Gastrocnemius medialis (tissue), 4 donors: ENCODE measurements at regions not wholly inside any gene's neighbourhood (a gene's known extent, or its start where the extent isn't known, plus 50 kb on each side); places are given as distances from the start of the nearest gene placed in this dataset.

Experiments
- ATAC-seq, 2 donors: fragments of 150-250 bp; one replicate each; pipeline ENCODE4 v1.9.1; 2016
- DNase-seq, 2 donors: peaks; one replicate each; pipeline ENCODE4 v3.0.0-alpha.2; 2019
- H3K27ac ChIP-seq, 4 donors: fragments of 200-600 bp; sonication (generic); 1 replicate in 1 of 4; 2 replicates in 3 of 4; pipeline ENCODE4 v1.5.1; 2016 to 2018; ENCODE audit warnings: mild to moderate bottlenecking in 2 of 4, moderate library complexity in 1 of 4
- H3K27me3 ChIP-seq, 3 donors: fragments of 200-600 bp; sonication (generic) in 2 of 3; 1 replicate in 1 of 3; 2 replicates in 2 of 3; pipeline versions ENCODE4 v1.5.1 to v1.6.0; 2016 to 2019; ENCODE audit warnings: mild to moderate bottlenecking in 1 of 3, moderate library complexity in 1 of 3
- H3K36me3 ChIP-seq, 2 donors: fragments of 200-600 bp; sonication (generic) in 1 of 2; one replicate each; pipeline ENCODE4 v1.5.1; 2017 to 2018
- H3K4me1 ChIP-seq, 2 donors: fragments of 200-600 bp; sonication (generic) in 1 of 2; one replicate each; pipeline ENCODE4 v1.5.1; 2016 to 2017; ENCODE audit warnings: mild to moderate bottlenecking in 2 of 2
- H3K4me3 ChIP-seq, 4 donors: fragments of 200-600 bp; sonication (generic) in 3 of 4; 1 replicate in 1 of 4; 2 replicates in 3 of 4; pipeline ENCODE4 v1.5.1; 2016 to 2019; ENCODE audit warnings: mild to moderate bottlenecking in 2 of 4
- H3K9me3 ChIP-seq, 3 donors: fragments of 200-600 bp; sonication (generic) in 2 of 3; 1 replicate in 1 of 3; 2 replicates in 2 of 3; pipeline ENCODE4 v1.5.1; 2016 to 2019
- CTCF ChIP-seq, 5 experiments: fragments of 450-650 bp in 3 of 5; fragments of 200-600 bp in 2 of 5; sonication (generic) in 2 of 5; IDR thresholded peaks in 4 of 5; conservative IDR thresholded peaks in 1 of 5; 1 replicate in 4 of 5; 2 replicates in 1 of 5; pipeline ENCODE4 v1.5.1; 2016 to 2019; ENCODE audit warnings: antibody characterized with exemption in 5 of 5, mild to moderate bottlenecking in 3 of 5, moderate library complexity in 3 of 5
- POLR2A ChIP-seq, 2 donors: fragments of 450-650 bp; IDR thresholded peaks; one replicate each; pipeline ENCODE4 v1.6.1; 2017; ENCODE audit warnings: antibody characterized with exemption in 2 of 2, mild to moderate bottlenecking in 2 of 2, moderate library complexity in 2 of 2
- in situ Hi-C, 4 donors: fragments of 200-750 bp; cut with MboI; loops; one replicate each; pipeline versions ENCODE4 v1.15.0 to v1.8.0; 2017; ENCODE audit warnings: low sequenced_read_pairs in 4 of 4
- intact Hi-C: fragments of 100-400 bp; cut with DNase I; formaldehyde crosslinking; loops from one replicate; pipeline ENCODE4 v1.15.1; 2023; ENCODE audit warnings: low total_unique reads

GRCh38 chr5:35483191-35483590 is 134.5 kb upstream of the SPEF2 start:
- Histone ChIP-seq H3K27ac (no peak overlapping the region), H3K9me3 (no peaks in the 10 kb centered on the region), H3K4me3 (no peak overlapping the region), H3K36me3 (no peaks in the 10 kb centered on the region), H3K27me3 (no peaks in the 10 kb centered on the region), H3K4me1 (no peaks in the 10 kb centered on the region)
- in situ Hi-C loops (no loop called here), intact Hi-C loops (no loop called here)
- ATAC-seq: no peak
- TF ChIP-seq CTCF (IDR thresholded peaks at IDR 0.05 in 4 of 5, conservative IDR thresholded peaks at IDR 0.05 in 1 of 5) (no peak), POLR2A (IDR thresholded peaks at IDR 0.05) (no peak)
- DNase-seq: no peak

DNA sequence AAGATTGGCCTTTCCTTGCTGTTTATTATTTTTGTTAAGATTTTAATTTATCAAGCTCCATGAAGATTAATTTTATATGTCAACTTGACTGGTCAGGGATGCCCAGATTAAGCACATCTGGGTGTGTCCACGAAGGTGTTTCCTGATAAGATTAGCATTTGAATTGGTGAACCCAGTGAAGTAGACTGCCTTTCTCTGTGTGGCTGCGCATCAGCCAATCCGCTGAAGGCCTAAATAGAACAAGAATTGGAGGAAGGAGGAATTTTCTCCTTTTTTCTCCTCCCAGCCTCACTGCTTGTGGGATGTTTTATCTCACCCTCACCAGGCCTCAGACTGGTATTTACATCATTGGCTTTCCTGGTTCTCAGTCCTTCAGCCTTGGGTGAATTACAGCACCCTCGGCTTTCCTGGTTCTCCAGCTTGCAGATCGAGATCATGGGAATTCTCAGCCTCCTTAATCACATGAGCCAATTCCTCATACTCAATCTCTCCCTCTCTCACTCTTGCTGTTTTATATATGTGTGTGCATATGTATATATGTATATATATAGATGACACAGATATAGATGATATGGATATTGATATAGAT is 135.4 kb upstream of the SPEF2 start:
- in situ Hi-C loops: no loop called here

GRCh38 chr5:35478856-35479682 is 138.6 kb upstream of the SPEF2 start:
- H3K36me3 ChIP-seq: no peaks in the 10 kb centered on the region
- DNase-seq: no peak
- no peak overlapping the region for H3K27ac ChIP-seq
- ATAC-seq: no peak
- TF ChIP-seq POLR2A (IDR thresholded peaks at IDR 0.05) (no peak), CTCF (IDR thresholded peaks at IDR 0.05 in 4 of 5, conservative IDR thresholded peaks at IDR 0.05 in 1 of 5) (no peak)
- in situ Hi-C loops: no loop called here
- no peaks in the 10 kb centered on the region for H3K9me3 ChIP-seq
- no peaks in the 10 kb centered on the region for H3K27me3 ChIP-seq
- H3K4me1 ChIP-seq: no peaks in the 10 kb centered on the region
- H3K4me3 ChIP-seq: peak overlapping the region in 3 of 4 donors; percentile 13 to 30 (median 25)
- intact Hi-C loops: no loop called here

More for the DNA sequence above, 135.4 kb upstream of the SPEF2 start:
- H3K36me3 ChIP-seq: no peaks in the 10 kb centered on the region
- no peaks in the 10 kb centered on the region for H3K27me3 ChIP-seq
- no peaks in the 10 kb centered on the region for H3K4me1 ChIP-seq
- intact Hi-C loops: no loop called here
- DNase-seq (no peak), ATAC-seq (no peak)
- no peak overlapping the region for H3K4me3 ChIP-seq
- no peak overlapping the region for H3K27ac ChIP-seq
- TF ChIP-seq POLR2A (IDR thresholded peaks at IDR 0.05) (no peak), CTCF (IDR thresholded peaks at IDR 0.05 in 4 of 5, conservative IDR thresholded peaks at IDR 0.05 in 1 of 5) (no peak)
- no peaks in the 10 kb centered on the region for H3K9me3 ChIP-seq

DNA sequence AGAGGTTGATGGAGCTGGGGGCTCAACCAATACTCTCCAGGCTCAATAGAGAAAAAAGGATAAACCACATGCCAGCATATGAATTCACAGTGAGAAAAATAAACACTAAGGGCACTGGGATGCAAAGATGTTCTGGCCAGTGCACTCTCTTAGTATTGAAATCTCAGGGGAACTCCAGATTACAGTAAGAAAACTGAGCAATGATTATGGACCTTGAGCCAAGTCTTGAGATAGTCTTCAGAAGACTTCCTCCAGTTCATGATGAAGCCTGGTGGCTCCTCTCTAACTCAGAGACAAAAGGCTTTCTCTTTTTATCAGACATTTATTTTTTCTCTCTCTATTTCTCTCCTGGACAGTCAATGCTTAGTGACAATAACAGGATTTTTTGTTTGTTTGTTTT is 139.8 kb upstream of the SPEF2 start:
- in situ Hi-C loops: no loop called here
- no peak for DNase-seq
- no peak for ATAC-seq
- H3K4me3 ChIP-seq: no peak overlapping the region
- TF ChIP-seq POLR2A (IDR thresholded peaks at IDR 0.05) (no peak), CTCF (IDR thresholded peaks at IDR 0.05 in 4 of 5, conservative IDR thresholded peaks at IDR 0.05 in 1 of 5) (no peak)
- H3K36me3 ChIP-seq: no peaks in the 10 kb centered on the region
- H3K9me3 ChIP-seq: no peaks in the 10 kb centered on the region
- H3K27me3 ChIP-seq: no peaks in the 10 kb centered on the region
- H3K4me1 ChIP-seq: no peaks in the 10 kb centered on the region
- no peak overlapping the region for H3K27ac ChIP-seq
- intact Hi-C loops: no loop called here
